Endothelial cell of umbilical vein (primary cell): ENCODE measurements at regions not wholly inside any gene's neighbourhood (a gene's known extent, or its start where the extent isn't known, plus 50 kb on each side); places are given as distances from the start of the nearest gene placed in this dataset.

Source experiments
- CTCF ChIP-seq, 2 donors: IDR thresholded peaks; 1 replicate in 1 of 2; 2 replicates in 1 of 2; pipeline ENCODE4 v1.5.1; 2011; ENCODE audit warnings: low read length in 2 of 2, mild to moderate bottlenecking in 2 of 2, moderate library complexity in 2 of 2, control low read depth in 1 of 2, inconsistent platforms in 1 of 2, low read depth in 1 of 2; ENCODE audit not compliant: insufficient read depth in 1 of 2; ENCODE audit errors: extremely low read depth in 1 of 2
- JUN ChIP-seq: IDR thresholded peaks from 2 replicates; pipeline ENCODE4 v1.6.1; 2011; ENCODE audit warnings: borderline replicate concordance, low read depth; ENCODE audit not compliant: insufficient read length, insufficient read depth
- MYC ChIP-seq: IDR thresholded peaks from one replicate; pipeline ENCODE4 v1.6.1; 2011; ENCODE audit warnings: mild to moderate bottlenecking, low read depth, low read length
- POLR2A ChIP-seq: IDR thresholded peaks from 2 replicates; pipeline ENCODE4 v1.6.1; 2012; ENCODE audit warnings: low read depth, mild to moderate bottlenecking, control low read depth, low read length
- POLR2AphosphoS5 ChIP-seq: IDR thresholded peaks from 2 replicates; pipeline ENCODE4 v1.6.1; 2012; ENCODE audit warnings: low read depth, mild to moderate bottlenecking, control low read depth, low read length, moderate library complexity; ENCODE audit not compliant: insufficient read depth

GRCh38 chr12:83763425-83763824, 1076.7 kb downstream of the TMTC2 start:
- TF ChIP-seq CTCF (IDR thresholded peaks at IDR 0.05; ENCODE audit: extremely low read depth in 1 of 2, insufficient read depth in 1 of 2, low read depth in 1 of 2, low read length in 2 of 2) (no peak), JUN (no peak), POLR2A (no peak), POLR2AphosphoS5 (no peak), MYC (no peak)
